ENCODE measurements at regions not wholly inside any gene's neighbourhood (a gene's known extent, or its start where the extent isn't known, plus 50 kb on each side); places are given as distances from the start of the nearest gene placed in this dataset.

DNA sequence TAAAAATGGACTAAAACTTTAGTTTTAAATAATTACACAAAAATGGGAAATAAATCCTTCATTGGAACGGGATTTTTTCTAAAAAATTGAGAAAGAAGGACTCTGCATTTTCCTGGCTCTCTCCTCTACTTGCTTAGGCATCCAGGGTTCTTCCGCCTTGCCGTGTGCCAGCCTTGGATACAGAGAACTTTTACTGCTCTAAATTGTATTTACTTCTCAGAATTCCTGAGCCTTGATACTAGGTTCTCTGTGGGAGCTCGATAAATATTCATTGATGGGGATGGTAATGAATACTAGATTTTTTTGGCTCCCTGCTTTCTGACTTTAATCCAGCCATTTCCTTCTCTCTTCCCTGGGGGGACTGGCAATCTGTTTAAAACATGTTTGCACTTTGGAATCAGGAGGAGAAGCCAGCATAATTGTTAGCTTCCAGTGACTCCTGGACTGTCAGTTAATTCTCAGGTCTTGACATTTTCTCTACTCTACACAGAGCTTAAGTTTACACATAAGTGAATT is 746.1 kb upstream of the LRRTM1 start:
- TF ChIP-seq, protein P1, sequence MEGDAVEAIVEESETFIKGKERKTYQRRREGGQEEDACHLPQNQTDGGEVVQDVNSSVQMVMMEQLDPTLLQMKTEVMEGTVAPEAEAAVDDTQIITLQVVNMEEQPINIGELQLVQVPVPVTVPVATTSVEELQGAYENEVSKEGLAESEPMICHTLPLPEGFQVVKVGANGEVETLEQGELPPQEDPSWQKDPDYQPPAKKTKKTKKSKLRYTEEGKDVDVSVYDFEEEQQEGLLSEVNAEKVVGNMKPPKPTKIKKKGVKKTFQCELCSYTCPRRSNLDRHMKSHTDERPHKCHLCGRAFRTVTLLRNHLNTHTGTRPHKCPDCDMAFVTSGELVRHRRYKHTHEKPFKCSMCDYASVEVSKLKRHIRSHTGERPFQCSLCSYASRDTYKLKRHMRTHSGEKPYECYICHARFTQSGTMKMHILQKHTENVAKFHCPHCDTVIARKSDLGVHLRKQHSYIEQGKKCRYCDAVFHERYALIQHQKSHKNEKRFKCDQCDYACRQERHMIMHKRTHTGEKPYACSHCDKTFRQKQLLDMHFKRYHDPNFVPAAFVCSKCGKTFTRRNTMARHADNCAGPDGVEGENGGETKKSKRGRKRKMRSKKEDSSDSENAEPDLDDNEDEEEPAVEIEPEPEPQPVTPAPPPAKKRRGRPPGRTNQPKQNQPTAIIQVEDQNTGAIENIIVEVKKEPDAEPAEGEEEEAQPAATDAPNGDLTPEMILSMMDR (IDR thresholded peaks at IDR 0.05; ENCODE audit: low read length) = no peak
- TF ChIP-seq EZH2 (optimal IDR thresholded peaks at IDR 0.05; ENCODE audit: low read depth, low read length) = no peak
- TF ChIP-seq EZH2phosphoT487 (IDR thresholded peaks at IDR 0.05; ENCODE audit: low read length) = no peak
